AG08395 (cell line): ENCODE measurements at regions not wholly inside any gene's neighbourhood (a gene's known extent, or its start where the extent isn't known, plus 50 kb on each side); places are given as distances from the start of the nearest gene placed in this dataset.
"Not testable (repeated sequence)": the region's sequence is repeated elsewhere in the genome, so short reads cannot be mapped to it uniquely, and the experiment has no call there.

ENCODE experiments used
- DNase-seq: peaks from one replicate; pipeline ENCODE4 v3.0.0; 2012; ENCODE audit warnings: mixed read lengths, low spot score

DNA sequence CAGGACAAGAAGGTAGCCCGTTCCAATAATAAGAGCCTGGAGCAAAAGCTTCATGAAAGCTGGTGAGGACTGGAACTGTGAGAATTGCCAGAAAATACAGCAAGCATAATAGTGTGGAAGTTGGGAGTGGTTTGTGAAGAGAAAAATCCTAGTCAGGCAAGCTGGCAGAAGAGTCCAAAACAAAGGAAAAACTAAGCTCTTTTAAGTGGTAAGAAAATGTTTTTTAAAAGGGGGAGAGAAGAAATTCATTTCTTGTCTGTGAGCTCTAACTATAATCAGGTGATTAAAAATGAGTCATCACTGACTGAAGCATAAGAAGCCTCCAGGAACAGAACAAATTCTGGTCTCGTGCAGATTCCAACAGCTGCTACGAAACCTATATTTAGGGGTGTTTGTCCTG lies 102.6 kb downstream of the CAAP1 start:
- DNase-seq, result peak; percentile 24

DNA sequence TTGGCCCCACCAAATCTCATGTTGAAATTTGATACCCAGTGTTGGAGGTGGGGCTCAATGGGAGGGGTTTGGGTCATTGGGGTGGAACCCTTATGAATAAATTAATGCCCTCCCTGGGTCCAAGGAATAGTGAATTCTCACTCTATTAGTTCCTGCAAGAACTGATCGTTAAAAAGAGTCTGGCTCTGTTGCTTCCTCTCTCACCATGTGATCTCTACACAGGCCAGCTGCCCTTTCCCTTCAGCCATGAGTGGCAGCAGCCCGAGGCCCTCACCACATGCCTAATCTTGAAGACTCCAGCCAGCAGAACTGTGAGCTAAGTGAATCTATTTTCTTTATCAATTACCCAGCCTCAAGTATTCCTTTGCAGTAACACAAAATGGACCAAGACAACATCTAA lies 106.0 kb downstream of the CAAP1 start:
- DNase-seq, result no peak

DNA sequence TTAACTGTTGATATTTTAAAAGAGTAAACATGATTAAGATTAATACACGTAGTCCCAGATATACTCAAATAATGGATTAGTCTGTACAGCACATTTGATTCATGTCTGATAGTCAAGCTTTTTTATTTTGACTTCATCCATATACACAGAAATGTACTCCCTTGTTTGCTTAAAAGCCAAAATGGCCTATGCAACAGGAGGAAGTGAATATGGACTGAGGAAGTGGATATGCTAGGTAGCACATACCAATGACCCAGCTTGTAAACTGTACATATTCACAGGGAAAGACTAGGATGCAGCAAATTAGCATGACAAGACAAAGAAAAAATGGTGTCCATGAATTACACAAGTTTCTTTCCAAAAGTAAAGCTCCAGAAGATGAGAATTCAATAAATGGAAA lies 109.7 kb downstream of the CAAP1 start:
- no peak for DNase-seq

- no peak for DNase-seq
Observed at GRCh38 chr9:26781906-26782305, 110.7 kb downstream of the CAAP1 start.

- DNase-seq, result not testable (repeated sequence)
Observed at GRCh38 chr9:26780307-26780706, 112.3 kb downstream of the CAAP1 start.

GRCh38 chr9:26779062-26779461 lies 113.5 kb downstream of the CAAP1 start:
- no peak for DNase-seq

GRCh38 chr9:26775391-26775790 lies 117.2 kb downstream of the CAAP1 start:
- no peak for DNase-seq

DNA sequence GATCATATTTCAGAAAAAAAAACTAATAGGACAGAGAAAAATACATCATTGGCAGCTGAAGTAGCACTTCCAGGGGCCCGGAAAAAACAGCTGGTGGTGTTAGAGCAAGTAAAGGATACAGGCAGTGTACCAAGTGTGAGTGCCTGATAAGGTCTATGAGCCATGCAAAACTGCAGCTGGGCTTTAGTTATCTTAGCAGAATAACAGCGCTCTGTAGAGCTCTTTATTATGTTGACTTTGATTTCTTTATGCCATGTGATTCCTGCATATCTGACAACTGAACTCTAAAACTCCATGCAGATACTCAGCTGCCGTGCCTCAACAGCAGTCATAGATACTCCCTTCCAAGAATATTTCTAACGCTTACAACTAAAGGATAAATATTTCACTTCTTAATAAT lies 119.5 kb downstream of the CAAP1 start:
- no peak for DNase-seq

- no peak for DNase-seq
Observed at GRCh38 chr9:26770821-26771220, 121.8 kb downstream of the CAAP1 start.

- no peak for DNase-seq
Observed at GRCh38 chr9:26768145-26768544, 124.5 kb downstream of the CAAP1 start.

GRCh38 chr9:26760675-26761074 lies 131.9 kb downstream of the CAAP1 start:
- DNase-seq, result no peak

- no peak for DNase-seq
Observed at GRCh38 chr9:26758655-26759054, 133.9 kb downstream of the CAAP1 start.

DNA sequence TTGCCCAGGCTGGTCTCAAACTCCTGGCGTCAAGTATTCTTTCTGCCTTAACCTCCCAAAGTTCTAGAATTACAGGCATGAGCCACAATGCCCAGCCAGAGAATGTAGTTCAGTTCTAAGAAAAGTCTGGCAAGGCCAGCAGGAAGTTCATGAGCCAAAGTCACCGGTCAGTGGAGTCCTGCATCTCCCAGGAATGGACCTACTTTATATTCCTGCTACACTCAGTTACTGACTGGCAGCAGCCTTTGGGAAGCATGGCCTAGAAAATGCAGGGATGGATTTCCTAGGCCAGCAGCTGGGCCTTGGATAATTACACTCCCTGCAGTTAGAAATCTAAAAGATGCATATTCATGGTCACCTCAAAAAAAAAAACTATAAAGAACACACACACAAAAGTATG lies 135.7 kb downstream of the CAAP1 start:
- no peak for DNase-seq

- no peak for DNase-seq
Observed at GRCh38 chr9:26755476-26755875, 137.1 kb downstream of the CAAP1 start.

DNA sequence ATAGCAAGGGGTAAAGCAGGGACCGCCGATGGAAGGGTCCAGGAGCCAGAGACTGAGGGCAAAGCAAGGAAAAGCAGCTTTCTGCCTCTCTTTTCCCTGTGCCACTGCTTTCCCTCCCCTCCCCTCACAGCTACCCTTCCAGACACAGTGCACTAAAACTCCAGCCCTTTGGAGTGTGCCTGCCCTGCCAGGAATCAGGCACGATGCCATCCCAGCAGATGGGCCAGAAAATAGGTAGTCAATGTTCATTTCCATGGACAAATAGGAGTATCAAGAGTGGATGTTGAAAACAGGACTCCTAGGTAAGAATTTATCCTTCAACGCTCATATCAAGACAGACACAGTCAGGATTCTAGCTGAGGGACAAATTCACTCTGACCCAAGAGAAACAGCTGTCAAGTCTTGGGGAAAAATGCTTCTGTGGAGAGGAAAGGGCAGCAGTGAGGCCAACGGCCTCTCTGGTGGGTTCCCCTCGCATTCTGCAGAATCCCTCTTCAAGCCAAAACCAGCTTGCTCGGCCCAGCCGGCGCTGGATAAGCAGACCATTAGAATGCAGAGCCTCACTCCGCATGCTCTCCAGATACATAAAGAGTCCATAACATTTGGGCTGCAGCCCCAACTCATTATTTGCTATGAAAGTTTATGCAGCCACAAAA lies 138.0 kb downstream of the CAAP1 start:
- DNase-seq, result no peak

- DNase-seq, result no peak
Observed at GRCh38 chr9:26753971-26754370, 138.6 kb downstream of the CAAP1 start.

- no peak for DNase-seq
Observed at GRCh38 chr9:26750162-26750561, 142.4 kb downstream of the CAAP1 start.

DNA sequence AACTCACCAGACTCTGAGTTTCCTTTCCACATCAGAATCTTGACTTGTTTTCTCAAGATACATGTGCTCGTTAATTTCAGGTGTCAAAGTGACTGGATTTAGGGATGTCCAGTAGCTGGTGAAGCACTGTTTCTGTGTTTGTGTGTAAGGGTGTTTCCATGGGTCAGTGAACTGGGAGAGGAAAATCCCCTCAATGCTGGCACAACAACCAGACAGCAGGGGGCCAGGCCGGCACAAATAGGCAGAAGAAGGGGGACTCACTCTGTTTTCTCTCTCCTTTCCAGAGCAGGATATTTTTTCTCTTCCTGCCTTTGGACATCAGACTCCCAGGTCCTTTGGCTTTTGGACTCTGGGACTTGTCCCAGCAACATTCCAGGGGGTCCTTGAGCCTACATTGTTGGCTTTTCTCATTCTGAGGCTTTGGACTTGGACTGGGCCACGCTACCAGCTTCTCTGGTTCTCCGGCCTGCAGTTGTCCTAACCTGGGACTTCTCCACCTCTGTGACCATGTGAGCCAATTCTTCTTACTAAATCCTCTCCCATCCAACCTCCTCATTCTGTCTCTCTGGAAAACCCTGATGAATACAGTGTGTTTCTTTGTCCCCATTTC lies 144.0 kb downstream of the CAAP1 start:
- no peak for DNase-seq

- DNase-seq, result no peak
Observed at GRCh38 chr9:26747611-26748010, 145.0 kb downstream of the CAAP1 start.

DNA sequence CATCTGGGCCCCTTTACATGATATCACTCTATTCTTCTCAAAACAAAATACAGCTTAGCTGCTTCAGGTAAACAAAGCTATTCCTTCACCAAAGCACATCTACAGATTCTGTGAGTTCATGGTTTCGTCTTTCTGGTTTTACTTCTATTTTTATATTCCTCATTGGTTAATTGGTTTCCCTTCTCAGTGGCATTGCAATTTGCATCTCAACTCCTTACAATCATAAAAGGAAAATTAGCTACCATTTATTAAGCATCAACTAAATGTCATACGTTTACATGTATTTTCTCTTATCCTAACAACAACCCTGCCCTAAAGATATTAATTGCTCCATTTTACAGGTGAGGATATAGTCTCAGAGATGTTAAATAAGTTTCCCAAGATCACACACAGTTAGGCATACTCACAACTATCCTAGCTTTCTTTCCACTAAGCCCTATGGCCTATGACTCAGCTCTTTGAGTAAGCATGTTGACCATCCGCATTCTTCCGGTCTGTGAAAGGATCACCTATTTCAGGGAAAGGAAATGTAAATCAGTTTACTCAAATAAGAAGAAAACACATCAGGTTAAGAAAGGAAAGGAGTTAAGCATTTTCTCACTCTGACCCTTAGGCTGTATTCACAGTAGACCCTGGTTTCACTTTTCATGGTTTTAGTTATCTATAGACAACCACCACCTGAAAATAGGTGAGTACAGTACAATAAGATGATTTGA lies 146.1 kb downstream of the CAAP1 start:
- no peak for DNase-seq

DNA sequence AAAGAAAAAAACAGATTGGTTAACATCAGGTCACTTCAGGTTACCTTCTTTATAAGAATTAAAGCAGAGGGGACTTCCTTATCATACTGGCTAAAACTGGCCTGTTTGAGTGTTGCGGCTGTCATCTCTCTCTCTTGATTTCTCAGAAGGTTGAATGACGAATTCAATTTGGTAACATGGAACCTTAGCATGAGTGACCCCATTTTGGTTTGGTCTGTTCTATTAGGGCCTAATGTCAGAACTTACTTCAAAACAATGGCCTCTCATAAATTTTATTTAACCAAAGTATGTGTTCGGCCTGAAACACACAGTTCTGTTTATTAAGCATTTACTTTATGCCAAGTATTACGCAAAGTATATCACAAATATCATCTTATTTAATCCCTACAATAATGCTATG lies 147.5 kb downstream of the CAAP1 start:
- DNase-seq, result no peak

DNA sequence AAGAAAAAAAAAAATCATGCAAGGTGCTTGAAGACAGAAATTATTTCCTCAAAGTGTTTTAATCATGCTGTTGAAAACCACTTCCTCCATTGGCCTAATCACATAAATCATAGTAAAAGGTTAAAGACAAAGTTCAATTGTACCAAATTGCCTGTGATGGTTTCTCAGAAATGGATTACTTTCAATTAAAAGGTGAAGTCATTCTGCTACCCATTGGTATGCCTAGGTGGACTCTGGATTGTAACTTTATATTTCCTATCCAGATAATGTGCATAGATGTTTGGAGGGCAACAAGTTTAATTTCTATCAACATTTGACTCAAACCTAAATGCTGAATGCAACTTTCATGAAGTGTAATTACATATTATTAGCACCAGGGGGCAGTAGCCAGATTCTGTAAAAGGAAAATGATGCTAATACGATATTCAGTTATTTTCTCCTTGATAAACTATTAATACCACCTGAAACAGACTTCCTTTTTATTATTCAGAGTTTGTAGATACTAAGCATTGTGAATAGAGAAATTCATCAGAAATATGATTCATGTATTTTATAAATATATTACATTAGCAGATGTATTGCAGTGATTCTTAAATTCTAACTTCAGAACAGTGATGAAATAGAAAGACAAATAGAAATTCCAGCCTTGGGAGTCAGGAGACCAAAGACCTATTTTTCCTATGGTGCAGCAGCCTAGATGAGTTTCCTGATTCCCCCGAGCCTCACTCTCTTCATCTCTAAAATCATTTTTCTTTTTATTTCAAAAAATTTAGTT lies 148.2 kb downstream of the CAAP1 start:
- DNase-seq, result peak; percentile 19
